Brain microvascular endothelial cell (primary cell): ENCODE measurements at regions not wholly inside any gene's neighbourhood (a gene's known extent, or its start where the extent isn't known, plus 50 kb on each side); places are given as distances from the start of the nearest gene placed in this dataset.

ENCODE experiments used
- DNase-seq: peaks from one replicate; pipeline ENCODE4 v3.0.0-alpha.2; 2020
- H3K27ac ChIP-seq: fragments of 250-450 bp; sonication (Bioruptor Pico); 2 replicates; pipeline ENCODE4 v1.5.1; 2020; ENCODE audit warnings: mild to moderate bottlenecking, moderate library complexity
- H3K27me3 ChIP-seq: fragments of 250-450 bp; sonication (Bioruptor Pico); replicated peaks from 2 replicates; pipeline ENCODE4 v1.5.1; 2020; ENCODE audit warnings: mild to moderate bottlenecking
- H3K36me3 ChIP-seq: fragments of 250-450 bp; sonication (Bioruptor Pico); replicated peaks from 2 replicates; pipeline ENCODE4 v1.5.1; 2020; ENCODE audit warnings: mild to moderate bottlenecking
- H3K4me3 ChIP-seq: 2 replicates; pipeline ENCODE4 v1.5.1; 2011; ENCODE audit warnings: low read depth, mild to moderate bottlenecking, control low read depth, low read length, moderate library complexity
- CTCF ChIP-seq: IDR thresholded peaks from 2 replicates; pipeline ENCODE4 v1.5.1; 2011; ENCODE audit warnings: low read depth, mild to moderate bottlenecking, moderate library complexity, low read length, control low read depth, inconsistent platforms; ENCODE audit errors: missing control alignments
- in situ Hi-C: cut with HindIII; loops from 2 replicates; pipeline ENCODE4 v1.10.0; 2017; ENCODE audit warnings: low sequenced_read_pairs, low pct_ligation_motif_present

GRCh38 chr2:121969766-121970639 lies 214.6 kb downstream of the TSN start:
- no peak overlapping the region for H3K4me3 ChIP-seq
- no peak for TF ChIP-seq CTCF
- in situ Hi-C loops: no loop called here
- H3K27ac ChIP-seq: no peak overlapping the region
- no peaks in the 10 kb centered on the region for H3K27me3 ChIP-seq
- DNase-seq: no peak
- no peaks in the 10 kb centered on the region for H3K36me3 ChIP-seq

GRCh38 chr2:121972203-121972602 lies 216.8 kb downstream of the TSN start:
- DNase-seq: no peak
- in situ Hi-C loops: no loop called here
- no peak for TF ChIP-seq CTCF
- Histone ChIP-seq H3K4me3 (no peak overlapping the region), H3K27me3 (no peaks in the 10 kb centered on the region), H3K27ac (no peak overlapping the region), H3K36me3 (no peaks in the 10 kb centered on the region)

- Histone ChIP-seq H3K27me3 (no peaks in the 10 kb centered on the region), H3K36me3 (no peaks in the 10 kb centered on the region), H3K27ac (no peak overlapping the region), H3K4me3 (peak overlapping the region; percentile 43)
- peak; percentile 61 for TF ChIP-seq CTCF
- in situ Hi-C loops: no loop called here
- peak; percentile 73 for DNase-seq
These were observed 219.6 kb downstream of the TSN start for GRCh38 chr2:121974897-121975661.

GRCh38 chr2:121976926-121977325 lies 221.5 kb downstream of the TSN start:
- H3K36me3 ChIP-seq: no peaks in the 10 kb centered on the region
- H3K27ac ChIP-seq: no peak overlapping the region
- in situ Hi-C loops: no loop called here
- TF ChIP-seq CTCF: no peak
- no peak for DNase-seq
- no peak overlapping the region for H3K4me3 ChIP-seq
- H3K27me3 ChIP-seq: no peaks in the 10 kb centered on the region

- no peak for DNase-seq
- no peak overlapping the region for H3K4me3 ChIP-seq
- TF ChIP-seq CTCF: no peak
- no peak overlapping the region for H3K27ac ChIP-seq
- in situ Hi-C loops: no loop called here
- H3K36me3 ChIP-seq: no peaks in the 10 kb centered on the region
- H3K27me3 ChIP-seq: no peaks in the 10 kb centered on the region
These were observed 221.9 kb downstream of the TSN start for GRCh38 chr2:121977326-121977725.
